ENCODE measurements at regions not wholly inside any gene's neighbourhood (a gene's known extent, or its start where the extent isn't known, plus 50 kb on each side); places are given as distances from the start of the nearest gene placed in this dataset.
"Not testable (repeated sequence)": the region's sequence is repeated elsewhere in the genome, so short reads cannot be mapped to it uniquely, and the experiment has no call there.

GRCh38 chr11:93608364-93608763 is 53.1 kb upstream of the CEP295 start:
- DNase-seq = no peak

GRCh38 chr11:93606721-93607120 is 54.8 kb upstream of the CEP295 start:
- DNase-seq = no peak

- DNase-seq = no peak
Measured at GRCh38 chr11:93606314-93606713, 55.2 kb upstream of the CEP295 start.

- no peak for DNase-seq
Measured at GRCh38 chr11:93605642-93606041, 55.8 kb upstream of the CEP295 start.

GRCh38 chr11:93604008-93604660 is 57.3 kb upstream of the CEP295 start:
- no peak for DNase-seq

- DNase-seq = peak; percentile 27
Measured at GRCh38 chr11:93603225-93604007, 58.1 kb upstream of the CEP295 start.

- not testable (repeated sequence) for DNase-seq
Measured at GRCh38 chr11:93596171-93596570, 53.0 kb upstream of the SMCO4 start.

Measured in NCI-H1436 treated with DMSO at 0.1 percent for 48 hours (cell line).